ENCODE measurements at regions not wholly inside any gene's neighbourhood (a gene's known extent, or its start where the extent isn't known, plus 50 kb on each side); places are given as distances from the start of the nearest gene placed in this dataset.
"Not testable (repeated sequence)": the region's sequence is repeated elsewhere in the genome, so short reads cannot be mapped to it uniquely, and the experiment has no call there.

- no peak for DNase-seq (ENCODE audit: low read depth)
These were observed 102.5 kb downstream of the ADAMTS15 start for GRCh38 chr11:130550984-130551383.

- no peak for DNase-seq (ENCODE audit: low read depth)
These were observed 102.9 kb downstream of the ADAMTS15 start for GRCh38 chr11:130551388-130551787.

DNA sequence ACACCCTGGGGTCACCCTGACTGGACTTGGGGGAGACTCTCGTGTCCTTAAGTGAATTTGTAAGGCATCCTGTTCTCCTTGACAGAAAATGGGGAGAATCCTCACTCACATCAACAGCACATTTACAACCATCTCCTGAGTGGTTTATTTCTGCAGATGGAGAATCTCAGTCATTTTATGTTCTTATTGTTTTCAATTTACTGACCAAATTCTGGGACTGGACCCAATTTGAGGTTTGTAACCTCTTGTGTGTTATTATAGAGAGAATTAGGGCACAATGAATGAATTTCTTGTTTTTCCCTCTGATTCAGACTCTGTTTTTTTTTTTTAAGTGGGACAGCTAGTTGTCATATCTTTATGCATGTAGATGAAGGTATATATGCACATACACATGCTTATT, 104.9 kb downstream of the ADAMTS15 start:
- peak; percentile 71 for DNase-seq (ENCODE audit: low read depth)

- no peak for DNase-seq (ENCODE audit: low read depth)
These were observed 106.0 kb downstream of the ADAMTS15 start for GRCh38 chr11:130554241-130555055.

- DNase-seq (ENCODE audit: low read depth), result peak; percentile 67
These were observed 106.9 kb downstream of the ADAMTS15 start for GRCh38 chr11:130555251-130555841.

- no peak for DNase-seq (ENCODE audit: low read depth)
These were observed 111.7 kb downstream of the ADAMTS15 start for GRCh38 chr11:130560000-130560780.

DNA sequence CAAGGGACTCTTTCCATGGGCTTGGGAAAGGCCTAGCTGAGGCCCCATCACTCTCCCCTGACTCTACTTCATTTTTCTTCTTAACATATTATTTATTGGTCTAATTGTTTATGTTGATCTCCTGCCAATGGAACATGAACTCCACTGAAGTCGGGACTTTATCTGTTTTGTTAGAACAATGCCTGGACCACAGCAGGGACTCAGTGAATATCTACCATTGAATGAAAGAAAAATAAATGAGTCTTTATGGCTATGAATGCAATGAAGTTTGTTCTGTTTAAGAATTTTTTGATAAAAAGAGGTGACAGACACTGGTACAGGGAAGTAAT, 112.3 kb downstream of the ADAMTS15 start:
- DNase-seq (ENCODE audit: low read depth), result no peak

GRCh38 chr11:130561441-130561881, 113.0 kb downstream of the ADAMTS15 start:
- DNase-seq (ENCODE audit: low read depth), result no peak

- DNase-seq (ENCODE audit: low read depth), result no peak
These were observed 114.1 kb downstream of the ADAMTS15 start for GRCh38 chr11:130562549-130562948.

GRCh38 chr11:130566360-130566759, 117.9 kb downstream of the ADAMTS15 start:
- not testable (repeated sequence) for DNase-seq (ENCODE audit: low read depth)

GRCh38 chr11:130571519-130571918, 123.1 kb downstream of the ADAMTS15 start:
- DNase-seq (ENCODE audit: low read depth), result no peak

DNA sequence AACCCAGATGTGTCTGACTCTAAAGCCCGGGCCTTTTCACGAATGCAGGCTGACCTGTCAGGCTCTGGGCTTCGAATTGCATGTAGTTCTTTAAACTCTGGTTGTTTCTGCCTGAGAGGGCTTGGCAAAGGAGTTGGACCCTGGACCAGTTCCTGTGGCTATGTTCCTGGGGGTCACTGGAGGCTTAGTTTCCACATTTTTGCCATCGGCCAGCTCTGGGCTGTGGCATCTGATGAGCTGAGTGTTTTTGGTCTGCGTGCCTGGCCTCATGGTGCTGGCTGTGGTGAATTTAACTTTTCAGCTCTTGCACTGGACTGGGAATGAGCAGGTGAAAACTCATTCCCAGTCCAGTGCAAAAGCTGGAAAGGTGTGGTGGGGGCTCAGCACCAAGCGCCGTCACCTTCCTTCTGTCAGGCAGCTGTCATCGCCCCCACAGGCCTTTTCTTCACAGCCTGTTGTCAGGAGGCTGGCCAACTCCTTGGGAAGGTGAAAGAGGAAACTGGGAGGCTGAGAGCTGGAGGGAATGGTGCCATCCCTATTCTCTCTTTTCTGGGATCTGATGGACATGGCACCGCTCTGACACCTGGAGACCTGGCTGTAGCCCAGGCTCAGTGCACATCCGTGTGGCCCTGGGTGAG, 123.6 kb downstream of the ADAMTS15 start:
- DNase-seq (ENCODE audit: low read depth), result no peak

DNA sequence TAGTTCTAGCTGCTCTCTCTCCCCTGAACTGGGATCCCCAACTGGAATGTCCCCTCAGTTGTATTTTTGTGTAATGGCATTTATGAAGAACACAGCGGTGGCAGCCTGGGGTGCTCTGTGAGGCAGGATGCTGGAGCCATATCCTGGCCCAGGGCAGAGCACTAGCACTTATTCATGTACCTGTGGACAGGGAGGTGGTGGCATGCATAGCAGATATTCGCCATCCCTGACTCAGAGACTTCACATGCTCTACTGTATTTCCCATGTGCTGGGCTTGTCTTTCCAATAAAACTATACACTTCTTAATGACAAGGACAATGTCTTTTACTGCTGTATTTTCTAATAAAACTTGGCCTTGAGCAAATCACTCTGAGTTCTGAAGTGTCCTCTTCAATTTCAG, 125.3 kb downstream of the ADAMTS15 start:
- DNase-seq (ENCODE audit: low read depth), result no peak

GRCh38 chr11:130574740-130575139, 126.3 kb downstream of the ADAMTS15 start:
- DNase-seq (ENCODE audit: low read depth), result no peak

GRCh38 chr11:130576146-130576545, 127.7 kb downstream of the ADAMTS15 start:
- no peak for DNase-seq (ENCODE audit: low read depth)

DNA sequence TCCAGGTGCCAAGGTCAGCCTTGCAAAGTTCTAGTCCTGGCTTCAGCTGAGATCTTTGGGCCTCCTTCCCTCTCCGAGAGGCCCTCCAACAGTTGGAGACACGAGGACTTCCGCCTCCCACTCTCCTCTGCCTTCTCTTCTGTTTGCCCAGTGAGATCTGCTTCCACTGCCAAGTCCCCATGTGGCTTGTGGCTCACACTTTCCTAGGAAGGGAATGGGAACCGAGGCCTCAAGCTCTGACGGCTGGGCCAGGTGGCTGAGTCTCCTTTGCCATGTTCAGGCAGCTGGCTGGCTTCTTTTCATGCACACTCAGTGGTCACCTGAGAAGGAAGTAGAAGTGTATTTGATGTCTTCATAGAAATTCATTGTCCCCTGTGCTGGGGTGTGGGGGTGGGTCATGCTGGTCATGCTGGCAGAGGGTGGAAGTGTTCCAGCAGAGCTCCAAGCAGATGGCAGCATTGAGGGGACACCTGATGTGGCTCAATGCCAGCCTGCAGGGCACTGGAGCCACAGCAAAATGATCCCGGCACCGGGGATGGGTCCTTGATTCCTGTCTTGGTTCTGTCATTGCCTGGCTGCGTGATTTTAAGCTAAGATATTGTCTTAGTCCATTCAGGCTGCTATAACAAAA, 130.4 kb downstream of the ADAMTS15 start:
- DNase-seq (ENCODE audit: low read depth), result no peak

DNA sequence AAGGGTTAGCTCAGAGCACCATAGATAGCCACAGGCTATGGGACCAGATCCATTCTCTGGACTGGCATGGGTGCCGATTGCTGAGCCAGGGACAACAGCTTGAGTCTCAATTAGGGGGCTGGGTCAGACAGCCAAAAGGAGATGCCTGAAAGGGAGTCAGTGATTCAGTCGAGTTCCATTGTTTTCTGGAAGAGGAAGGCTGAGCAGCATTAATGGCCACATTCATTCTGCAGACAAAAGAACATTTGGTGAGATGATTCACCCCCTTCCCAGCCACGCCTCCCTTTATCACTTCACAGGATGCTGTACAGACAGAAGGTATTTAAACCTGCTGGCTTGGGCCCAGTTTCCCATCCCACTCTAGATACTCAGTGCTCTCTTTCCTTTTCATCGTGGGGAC, 131.9 kb downstream of the ADAMTS15 start:
- peak; percentile 93 for DNase-seq (ENCODE audit: low read depth)

DNA sequence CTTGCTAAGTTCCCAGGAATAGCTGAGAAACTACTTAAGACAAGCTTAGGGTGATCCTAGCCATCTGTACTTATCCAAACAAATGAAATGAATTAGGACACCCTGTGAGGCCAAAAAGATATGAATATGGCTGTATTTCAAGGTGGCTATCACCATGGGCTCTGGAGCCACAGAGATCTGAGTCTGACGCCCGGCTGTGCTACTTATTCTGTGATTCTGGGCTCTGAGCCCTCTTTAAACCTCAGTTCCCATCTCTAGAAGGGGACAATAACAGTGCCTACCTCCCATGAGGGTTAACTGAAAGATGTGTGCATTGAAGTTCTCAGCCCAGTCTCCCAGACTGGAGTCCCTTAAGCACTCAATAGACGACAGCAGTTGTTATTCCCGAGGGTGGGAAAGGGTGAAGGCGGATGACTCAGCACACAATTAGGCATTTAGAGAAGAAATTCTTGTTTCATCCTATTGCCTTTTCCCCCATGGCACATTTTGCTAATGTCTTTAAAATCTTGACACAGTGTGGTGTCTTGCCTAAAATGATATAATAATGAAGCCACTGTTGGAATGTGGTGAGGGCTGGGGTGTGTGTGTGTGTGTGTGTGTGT, 132.5 kb downstream of the ADAMTS15 start:
- peak; percentile 85 for DNase-seq (ENCODE audit: low read depth)

DNA sequence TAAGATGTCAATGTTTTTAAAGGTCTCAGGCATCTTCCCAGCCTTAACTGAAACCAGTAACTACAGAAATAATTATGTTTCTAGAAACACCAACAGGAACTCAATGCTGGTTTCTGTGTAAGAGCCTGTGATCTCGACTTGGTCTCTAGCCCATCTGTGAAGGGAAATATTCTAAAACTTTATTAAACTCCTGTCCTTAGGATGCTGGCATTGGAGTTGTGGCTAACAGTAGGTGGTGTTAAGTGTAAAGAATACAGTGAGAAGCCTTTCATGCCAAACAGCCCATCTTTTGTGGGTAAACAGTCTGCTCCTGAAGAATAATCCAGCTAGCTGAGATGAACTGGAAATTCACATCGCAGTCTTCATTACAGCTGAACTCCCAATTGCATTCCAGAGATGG, 133.2 kb downstream of the ADAMTS15 start:
- peak; percentile 38 for DNase-seq (ENCODE audit: low read depth)

DNA sequence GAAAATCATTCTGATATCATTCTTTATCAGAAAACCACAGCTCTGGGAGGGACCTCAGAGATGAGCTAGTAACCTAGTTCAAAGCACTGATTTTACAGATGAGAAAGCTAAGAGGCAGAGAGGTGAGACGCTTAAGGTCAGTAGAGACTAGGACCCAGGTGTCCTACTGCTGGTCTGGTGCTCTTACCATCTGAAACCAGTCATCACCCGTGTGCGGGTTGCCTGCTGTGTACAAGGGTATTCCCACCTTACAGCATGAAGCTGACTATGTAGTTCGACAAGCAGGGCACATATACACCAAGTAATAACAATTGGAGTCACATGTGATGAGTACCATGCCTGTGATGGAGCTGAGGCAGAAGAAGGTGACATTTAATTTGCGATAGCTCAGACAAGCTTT, 133.7 kb downstream of the ADAMTS15 start:
- DNase-seq (ENCODE audit: low read depth), result no peak

DNA sequence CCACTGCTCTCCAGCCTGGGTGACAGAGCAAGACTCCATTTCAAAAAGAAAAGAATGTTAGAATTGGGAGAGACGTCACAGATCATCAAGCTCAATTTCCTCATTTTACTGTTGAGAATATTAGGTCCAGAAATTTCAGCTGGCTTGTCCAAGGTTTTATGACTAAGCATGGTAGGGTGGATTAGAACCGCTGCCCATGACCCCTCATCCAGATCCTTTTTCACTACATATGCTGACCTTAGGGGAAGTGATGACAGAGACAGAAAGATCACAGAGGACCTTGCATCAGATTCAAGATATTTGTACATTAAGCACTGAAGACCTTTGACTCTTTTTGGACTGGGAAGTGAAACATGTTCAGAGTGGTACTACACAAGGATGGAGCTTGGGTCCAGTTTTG, 134.5 kb downstream of the ADAMTS15 start:
- no peak for DNase-seq (ENCODE audit: low read depth)

All from M059J (cell line).